K562 (cell line): ENCODE measurements at regions not wholly inside any gene's neighbourhood (a gene's known extent, or its start where the extent isn't known, plus 50 kb on each side); places are given as distances from the start of the nearest gene placed in this dataset.

Source experiments
- ATAC-seq: fragments of 200-7000 bp; cut with Tn5 transposase; 3 replicates; pipeline ENCODE4 v1.9.1; 2020; ENCODE audit warnings: moderate library complexity
- BruUV-seq: library from RNA; stranded (reverse); fragments of 400-500 nt; replicated peaks from 2 replicates; lab custom pipeline; 2021; lab: Mats Ljungman, UMichigan
- CTCF ChIA-PET: fragments of 300-600 bp; formaldehyde crosslinking; extraction: SDS; loops from one replicate; lab custom pipeline; 2021; ENCODE audit warnings: low intra/inter-chr PET ratio; lab: Yijun Ruan, JAX
- POLR2A ChIA-PET: fragments of 300-600, 350-650 bp; sonication (Branson Sonifier 250); formaldehyde crosslinking; extraction: SDS; loops from one replicate; lab custom pipeline; 2021; ENCODE audit warnings: antibody characterized with exemption, inconsistent platforms; lab: Yijun Ruan, JAX
- DNase-seq, 4 experiments: peaks; one replicate each; pipeline versions ENCODE4 v3.0.0 to v3.0.0-alpha.2; 2011 to 2018; ENCODE audit warnings: low spot score in 3 of 4, mixed read lengths in 3 of 4; ENCODE audit errors: extremely low read depth in 1 of 4
- FAIRE-seq: peaks from 2 replicates; lab custom pipeline; 2011; peaks lifted over from hg19 to GRCh38; lab: Jason Lieb, UNC
- H2AFZ ChIP-seq: 2 replicates; pipeline ENCODE4 v1.6.0; 2011; ENCODE audit warnings: low read depth, low read length, control low read depth, inconsistent platforms
- H3K27ac ChIP-seq: fragments of 200-600 bp; 3 replicates; pipeline ENCODE4 v1.8.0; 2011; ENCODE audit warnings: low read depth, mild to moderate bottlenecking, control low read depth, inconsistent platforms, low read length, moderate library complexity, mixed read lengths; ENCODE audit errors: extremely low read depth
- H3K27me3 ChIP-seq, 2 experiments: fragments of 300-600 bp in 1 of 2; 2 replicates in 1 of 2; 3 replicates in 1 of 2; pipeline versions ENCODE4 v1.6.0 to v1.8.0; 2011; ENCODE audit warnings: inconsistent platforms in 2 of 2, low read length in 2 of 2, mild to moderate bottlenecking in 1 of 2, mixed read lengths in 1 of 2, moderate library complexity in 1 of 2; ENCODE audit not compliant: control insufficient read depth in 2 of 2, insufficient read depth in 2 of 2
- H3K36me3 ChIP-seq: fragments of 300-600 bp; 3 replicates; pipeline ENCODE4 v1.8.0; 2011; ENCODE audit warnings: mild to moderate bottlenecking, low read length, inconsistent platforms; ENCODE audit not compliant: control insufficient read depth, insufficient read depth
- H3K4me1 ChIP-seq, 2 experiments: fragments of 200-600 bp in 1 of 2; replicated peaks in 1 of 2; 2 replicates in 1 of 2; 3 replicates in 1 of 2; pipeline versions ENCODE4 v1.5.1 to v1.8.0; 2011; ENCODE audit warnings: inconsistent platforms in 2 of 2, low read length in 2 of 2, mild to moderate bottlenecking in 1 of 2, mixed read lengths in 1 of 2, moderate library complexity in 1 of 2; ENCODE audit not compliant: control insufficient read depth in 2 of 2, insufficient read depth in 2 of 2
- H3K4me2 ChIP-seq: 2 replicates; pipeline ENCODE4 v1.6.1; 2011; ENCODE audit warnings: low read length, control low read depth, inconsistent platforms, mixed read lengths; ENCODE audit not compliant: insufficient read depth
- H3K4me3 ChIP-seq: fragments of 200-600 bp; sonication (generic), shearing (Covaris generic); 2 replicates; pipeline ENCODE4 v1.5.1; 2016; ENCODE audit warnings: control low read depth, inconsistent platforms
- H3K79me2 ChIP-seq: fragments of 200-600 bp; 3 replicates; pipeline ENCODE4 v1.8.0; 2011; ENCODE audit warnings: low read length, inconsistent platforms; ENCODE audit not compliant: control insufficient read depth, insufficient read depth
- H3K9ac ChIP-seq, 2 experiments: 2 replicates each; pipeline versions ENCODE4 v1.6.0 to v1.6.1; 2011; ENCODE audit warnings: low read depth in 2 of 2, low read length in 2 of 2, control low read depth in 1 of 2, inconsistent platforms in 1 of 2, mild to moderate bottlenecking in 1 of 2, mixed read lengths in 1 of 2; ENCODE audit not compliant: insufficient read depth in 1 of 2
- H3K9me1 ChIP-seq: one replicate; pipeline ENCODE4 v1.6.0; 2011; ENCODE audit warnings: inconsistent platforms, mild to moderate bottlenecking, low read length, moderate library complexity; ENCODE audit not compliant: control insufficient read depth, insufficient read depth
- H3K9me3 ChIP-seq: replicated peaks from 2 replicates; pipeline ENCODE4 v1.5.1; 2011; ENCODE audit warnings: low read depth, low read length, inconsistent platforms; ENCODE audit not compliant: control insufficient read depth, insufficient read depth
- H4K20me1 ChIP-seq: replicated peaks from 2 replicates; pipeline ENCODE4 v1.6.1; 2011; ENCODE audit warnings: low read length, inconsistent platforms, mixed read lengths; ENCODE audit not compliant: control insufficient read depth, insufficient read depth
- BMI1 ChIP-seq: fragments of 150-350 bp; IDR thresholded peaks from 2 replicates; pipeline ENCODE4 v1.6.1; 2014; ENCODE audit warnings: low read length
- GTF2F1 ChIP-seq: IDR thresholded peaks from 2 replicates; pipeline ENCODE4 v1.6.1; 2011; ENCODE audit warnings: low read depth, low read length, improper control_type of control experiment
- HOMEZ ChIP-seq: fragments of 250-450 bp; sonication (Bioruptor Pico); IDR thresholded peaks from 2 replicates; pipeline ENCODE4 v1.4.0; 2020; ENCODE audit warnings: mild to moderate bottlenecking, moderate library complexity
- MCM5 ChIP-seq: fragments of 450-650 bp; IDR thresholded peaks from 2 replicates; pipeline ENCODE4 v1.6.1; 2016; ENCODE audit warnings: low read depth
- MEIS2 ChIP-seq: fragments of 450-650 bp; IDR thresholded peaks from 2 replicates; pipeline ENCODE4 v1.6.1; 2014; ENCODE audit warnings: mild to moderate bottlenecking; ENCODE audit not compliant: partially characterized antibody
- NR0B1 ChIP-seq: fragments of 450-650 bp; IDR thresholded peaks from one replicate; pipeline ENCODE4 v1.6.1; 2018; ENCODE audit warnings: mild to moderate bottlenecking, moderate library complexity; ENCODE audit not compliant: partially characterized antibody
- PML ChIP-seq: IDR thresholded peaks from 2 replicates; pipeline ENCODE4 v1.6.1; 2012; ENCODE audit warnings: low read length, inconsistent platforms
- PYGO2 ChIP-seq: fragments of 450-650 bp; IDR thresholded peaks from 2 replicates; pipeline ENCODE4 v1.6.1; 2016; ENCODE audit warnings: mild to moderate bottlenecking, missing genetic modification characterization, moderate library complexity, missing compliant biosample characterization
- RAD51 ChIP-seq: fragments of 450-650 bp; IDR thresholded peaks from 2 replicates; pipeline ENCODE4 v1.7.1; 2016; ENCODE audit warnings: low read depth, mild to moderate bottlenecking, borderline replicate concordance
- SMAD4 ChIP-seq: fragments of 250-450 bp; sonication (Bioruptor Pico); conservative IDR thresholded peaks from 2 replicates; pipeline ENCODE4 v1.8.0; 2021; ENCODE audit warnings: inconsistent platforms, mild to moderate bottlenecking, moderate library complexity
- SMARCB1 ChIP-seq: IDR thresholded peaks from 2 replicates; pipeline ENCODE4 v1.6.1; 2011; ENCODE audit warnings: improper control_type of control experiment, low read depth; ENCODE audit not compliant: insufficient read length
- STAT5B ChIP-seq: fragments of 250-450 bp; sonication (Bioruptor Pico); IDR thresholded peaks from 2 replicates; pipeline ENCODE4 v1.8.0; 2021; ENCODE audit warnings: mild to moderate bottlenecking, inconsistent platforms
- ZNF586 ChIP-seq: fragments of 450-650 bp; formaldehyde crosslinking; conservative IDR thresholded peaks from 2 replicates; pipeline ENCODE4 v1.4.0; 2020; ENCODE audit warnings: mild to moderate bottlenecking, moderate library complexity
- ZNF695 ChIP-seq: fragments of 450-650 bp; formaldehyde crosslinking; IDR thresholded peaks from 2 replicates; pipeline ENCODE4 v1.4.0; 2020; ENCODE audit warnings: mild to moderate bottlenecking, moderate library complexity
- WGBS: fragments of 100-300 bp; shearing (Covaris generic); methylation state at CpG from one replicate; pipeline ENCODE4 v1.1.6; 2016; ENCODE audit warnings: low coverage, mixed read lengths; ENCODE audit not compliant: insufficient coverage; ENCODE audit errors: missing lambda C conversion rate; 5-methylcytosine and 5-hydroxymethylcytosine counted together
- in situ Hi-C: fragments of 300-500 bp; cut with MboI; formaldehyde crosslinking; loops from 4 replicates; pipeline ENCODE4 v1.15.0; 2018; ENCODE audit warnings: inconsistent platforms, mixed read lengths
- intact Hi-C: fragments of 100-400 bp; cut with micrococcal nuclease; formaldehyde crosslinking; loops from 2 replicates; pipeline ENCODE4 v1.14.2; 2022

- 0% methylated on average over 2 of the region's 2 CpGs for WGBS
- no peak overlapping the region for H3K27ac ChIP-seq
- no peak for DNase-seq
These were observed 194.1 kb upstream of the CCDC68 start for GRCh38 chr18:55153346-55153745.

More at GRCh38 chr18:55153346-55153745, 194.1 kb upstream of the CCDC68 start:
- intact Hi-C loops = no loop called here
- no peak for FAIRE-seq
- Histone ChIP-seq H3K9ac (no peak overlapping the region), H3K4me2 (no peak overlapping the region), H3K79me2 (no peaks in the 10 kb centered on the region), H3K4me1 (no peaks in the 10 kb centered on the region), H2AFZ (no peak overlapping the region), H3K9me3 (no peaks in the 10 kb centered on the region), H3K4me3 (no peak overlapping the region), H3K9me1 (no peaks in the 10 kb centered on the region), H4K20me1 (no peaks in the 10 kb centered on the region), H3K36me3 (no peaks in the 10 kb centered on the region), H3K27me3 (no peaks in the 10 kb centered on the region)
- POLR2A ChIA-PET = no interaction called here
- TF ChIP-seq SMAD4 (CRISPR knock-in tag) = no peak
- TF ChIP-seq STAT5B (CRISPR knock-in tag) = no peak
- no peak for TF ChIP-seq HOMEZ
- TF ChIP-seq BMI1 = no peak
- no peak for TF ChIP-seq RAD51
- no peak for TF ChIP-seq ZNF695
- TF ChIP-seq GTF2F1 = no peak
- TF ChIP-seq PYGO2 (tag) = no peak
- no peak for TF ChIP-seq PML
- no peak for TF ChIP-seq SMARCB1
- TF ChIP-seq ZNF586 (CRISPR knock-in tag) = no peak
- TF ChIP-seq MEIS2 = no peak
- no peak for TF ChIP-seq NR0B1
- no peak for TF ChIP-seq MCM5
- BruUV-seq = no TSS peak
- ATAC-seq = no peak
- CTCF ChIA-PET = no interaction called here
- in situ Hi-C loops = no loop called here
